SH-SY5Y (cell line): ENCODE measurements at regions not wholly inside any gene's neighbourhood (a gene's known extent, or its start where the extent isn't known, plus 50 kb on each side); places are given as distances from the start of the nearest gene placed in this dataset.

Source experiments
- GATA2 ChIP-seq: IDR thresholded peaks from 2 replicates; pipeline ENCODE4 v1.6.1; 2011; ENCODE audit warnings: mild to moderate bottlenecking, low read depth, low read length
- GATA3 ChIP-seq: IDR thresholded peaks from 2 replicates; pipeline ENCODE4 v1.6.1; 2011; ENCODE audit warnings: low read depth, mild to moderate bottlenecking, low read length, moderate library complexity

DNA sequence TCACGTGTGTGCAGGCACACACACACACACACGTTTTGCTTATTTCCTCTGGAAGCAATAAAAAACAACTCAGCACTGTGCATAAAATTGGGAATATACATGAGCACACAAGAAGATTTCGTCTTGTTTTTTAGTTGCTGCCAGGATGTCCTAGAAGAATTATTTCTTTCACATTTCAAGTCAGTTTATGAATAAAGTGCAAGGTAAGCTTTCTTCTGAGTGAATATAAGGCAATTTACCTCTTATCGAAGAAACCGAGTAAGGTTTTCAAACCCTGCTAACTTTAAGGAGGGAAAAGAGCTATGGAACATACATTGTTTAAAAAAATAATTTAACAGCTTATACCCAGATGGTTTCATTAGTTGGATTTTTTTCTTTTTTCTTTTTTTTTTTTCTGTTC is 855.4 kb upstream of the NR2F2 start:
- TF ChIP-seq GATA3 (no peak), GATA2 (no peak)
